Parathyroid adenoma (tissue), 2 donors: ENCODE measurements at regions not wholly inside any gene's neighbourhood (a gene's known extent, or its start where the extent isn't known, plus 50 kb on each side); places are given as distances from the start of the nearest gene placed in this dataset.
"Not testable (repeated sequence)": the region's sequence is repeated elsewhere in the genome, so short reads cannot be mapped to it uniquely, and the experiment has no call there.

Experiments used
- H2AFZ ChIP-seq: fragments of 300-600 bp; sonication (generic); one replicate; pipeline ENCODE4 v1.7.0; 2017; ENCODE audit warnings: antibody characterized with exemption, mild to moderate bottlenecking
- H3K27ac ChIP-seq: fragments of 300-600 bp; sonication (generic); one replicate; pipeline ENCODE4 v1.7.0; 2017
- H3K27me3 ChIP-seq: fragments of 300-600 bp; sonication (generic); one replicate; pipeline ENCODE4 v1.7.0; 2017; ENCODE audit warnings: low read length; ENCODE audit not compliant: control insufficient read depth, insufficient read depth
- H3K36me3 ChIP-seq: fragments of 300-600 bp; sonication (generic); one replicate; pipeline ENCODE4 v1.7.0; 2017; ENCODE audit warnings: low read length; ENCODE audit not compliant: control insufficient read depth, insufficient read depth
- H3K4me1 ChIP-seq: fragments of 300-600 bp; sonication (generic); one replicate; pipeline ENCODE4 v1.7.0; 2017; ENCODE audit warnings: control low read depth
- H3K4me2 ChIP-seq: fragments of 300-600 bp; sonication (generic); one replicate; pipeline ENCODE4 v1.7.0; 2017; ENCODE audit warnings: low read length
- H3K4me3 ChIP-seq: fragments of 300-600 bp; sonication (generic); one replicate; pipeline ENCODE4 v1.7.0; 2017; ENCODE audit warnings: low read depth, low read length
- H3K79me2 ChIP-seq: fragments of 300-600 bp; sonication (generic); one replicate; pipeline ENCODE4 v1.7.0; 2017; ENCODE audit warnings: control low read depth
- H3K9ac ChIP-seq: fragments of 300-600 bp; sonication (generic); one replicate; pipeline ENCODE4 v1.7.0; 2017; ENCODE audit warnings: mild to moderate bottlenecking
- H3K9me3 ChIP-seq: fragments of 300-600 bp; sonication (generic); one replicate; pipeline ENCODE4 v1.7.0; 2017; ENCODE audit warnings: low read length; ENCODE audit not compliant: control insufficient read depth
- CTCF ChIP-seq: fragments of 300-600 bp; sonication (generic); IDR thresholded peaks from one replicate; pipeline ENCODE4 v1.7.0; 2017; ENCODE audit warnings: antibody characterized with exemption, mild to moderate bottlenecking
- donor health status: primary hyperparathyroidism.

DNA sequence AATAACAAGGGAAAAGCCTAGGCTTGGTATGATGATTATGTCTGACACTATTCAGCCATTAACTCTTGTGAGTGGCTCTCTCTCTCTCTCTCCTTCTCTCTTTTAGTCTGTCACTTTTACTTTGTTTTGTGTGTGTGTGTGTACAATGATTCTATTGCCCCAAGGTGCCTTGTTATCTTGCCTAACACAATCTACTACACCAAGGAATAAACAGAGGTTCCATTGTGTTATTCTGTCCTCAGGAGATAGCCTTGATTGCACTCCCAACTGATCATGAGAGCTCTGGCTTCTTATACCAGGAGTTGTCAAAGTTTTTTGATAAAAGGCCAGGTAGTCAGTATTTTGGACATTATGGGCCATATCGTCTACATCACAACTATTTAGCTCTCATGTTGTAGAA is 123.4 kb upstream of the CALCR start:
- no peak for TF ChIP-seq CTCF
- Histone ChIP-seq H2AFZ (no peak overlapping the region), H3K27ac (no peak overlapping the region), H3K4me1 (no peaks in the 10 kb centered on the region), H3K27me3 (no peaks in the 10 kb centered on the region), H3K79me2 (no peaks in the 10 kb centered on the region), H3K9ac (no peak overlapping the region), H3K4me2 (no peak overlapping the region), H3K9me3 (no peaks in the 10 kb centered on the region), H3K4me3 (no peak overlapping the region), H3K36me3 (no peaks in the 10 kb centered on the region)

GRCh38 chr7:93693796-93694195 is 119.3 kb upstream of the CALCR start:
- Histone ChIP-seq H3K27ac (no peak overlapping the region), H3K4me1 (no peaks in the 10 kb centered on the region), H3K36me3 (no peaks in the 10 kb centered on the region), H3K4me3 (no peak overlapping the region), H3K79me2 (no peaks in the 10 kb centered on the region), H3K9me3 (no peaks in the 10 kb centered on the region), H3K27me3 (no peaks in the 10 kb centered on the region), H2AFZ (no peak overlapping the region), H3K4me2 (no peak overlapping the region), H3K9ac (no peak overlapping the region)
- no peak for TF ChIP-seq CTCF

GRCh38 chr7:93690021-93690420 is 115.5 kb upstream of the CALCR start:
- no peaks in the 10 kb centered on the region for H3K36me3 ChIP-seq
- TF ChIP-seq CTCF: no peak
- no peak overlapping the region for H3K4me3 ChIP-seq
- H3K27me3 ChIP-seq: no peaks in the 10 kb centered on the region
- no peaks in the 10 kb centered on the region for H3K4me1 ChIP-seq
- H3K9me3 ChIP-seq: no peaks in the 10 kb centered on the region
- H2AFZ ChIP-seq: no peak overlapping the region
- H3K27ac ChIP-seq: no peak overlapping the region
- H3K4me2 ChIP-seq: no peak overlapping the region
- H3K9ac ChIP-seq: no peak overlapping the region
- no peaks in the 10 kb centered on the region for H3K79me2 ChIP-seq

DNA sequence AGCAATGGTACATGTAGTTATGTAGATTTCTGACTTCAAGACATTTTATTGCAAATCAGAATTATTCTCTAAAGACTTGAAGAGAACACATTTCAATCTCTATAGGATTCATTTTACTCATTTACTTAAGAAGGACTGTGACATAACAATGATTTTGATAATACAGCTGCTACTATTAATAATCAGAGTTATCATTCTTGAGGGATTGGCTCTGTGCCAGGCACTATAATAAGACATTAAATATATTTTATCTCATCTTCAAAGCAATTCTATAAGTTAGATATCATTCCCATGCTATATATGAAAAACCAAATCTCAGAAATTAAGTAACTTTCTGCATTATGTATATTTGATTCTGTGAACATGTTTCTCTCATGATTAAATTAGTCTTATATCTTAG is 103.7 kb upstream of the CALCR start:
- no peak overlapping the region for H3K4me2 ChIP-seq
- H3K9ac ChIP-seq: no peak overlapping the region
- H2AFZ ChIP-seq: no peak overlapping the region
- H3K79me2 ChIP-seq: no peaks in the 10 kb centered on the region
- no peak overlapping the region for H3K27ac ChIP-seq
- H3K36me3 ChIP-seq: no peaks in the 10 kb centered on the region
- no peak overlapping the region for H3K4me3 ChIP-seq
- no peak for TF ChIP-seq CTCF
- no peaks in the 10 kb centered on the region for H3K9me3 ChIP-seq
- H3K27me3 ChIP-seq: no peaks in the 10 kb centered on the region
- no peaks in the 10 kb centered on the region for H3K4me1 ChIP-seq

GRCh38 chr7:93663561-93664299 is 89.2 kb upstream of the CALCR start:
- Histone ChIP-seq H3K27ac (no peak overlapping the region), H3K79me2 (no peaks in the 10 kb centered on the region), H3K36me3 (no peaks in the 10 kb centered on the region), H3K4me1 (no peaks in the 10 kb centered on the region), H3K9ac (no peak overlapping the region), H2AFZ (no peak overlapping the region), H3K4me2 (no peak overlapping the region), H3K4me3 (no peak overlapping the region), H3K9me3 (no peaks in the 10 kb centered on the region), H3K27me3 (no peaks in the 10 kb centered on the region)
- TF ChIP-seq CTCF: no peak

DNA sequence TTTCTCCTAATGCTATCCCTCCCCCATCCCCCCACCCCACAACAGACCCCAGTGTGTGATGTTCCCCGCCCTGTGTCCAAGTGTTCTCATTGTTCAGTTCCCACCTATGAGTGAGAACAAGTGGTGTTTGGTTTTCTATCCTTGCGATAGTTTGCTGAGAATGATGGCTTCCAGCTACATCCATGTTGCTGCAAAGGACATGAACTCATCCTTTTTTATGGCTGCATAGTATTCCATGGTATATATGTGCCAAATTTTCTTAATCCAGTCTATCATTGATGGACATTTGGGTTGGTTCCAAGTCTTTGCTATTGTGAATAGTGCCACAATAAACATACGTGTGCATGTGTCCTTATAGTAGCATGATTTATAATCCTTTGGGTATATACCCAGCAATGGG is 83.6 kb upstream of the CALCR start:
- not testable (repeated sequence) for H3K4me3 ChIP-seq, H3K4me1 ChIP-seq, H3K79me2 ChIP-seq, H3K36me3 ChIP-seq, H3K9ac ChIP-seq, H3K9me3 ChIP-seq, H3K27me3 ChIP-seq, H3K27ac ChIP-seq, H3K4me2 ChIP-seq, H2AFZ ChIP-seq
